H1 (cell line): ENCODE measurements at regions not wholly inside any gene's neighbourhood (a gene's known extent, or its start where the extent isn't known, plus 50 kb on each side); places are given as distances from the start of the nearest gene placed in this dataset.

Experiments
- CHD2 ChIP-seq: IDR thresholded peaks from 2 replicates; pipeline ENCODE4 v1.6.1; 2012; ENCODE audit warnings: low read length, improper control_type of control experiment
- EP300 ChIP-seq, 2 experiments: IDR thresholded peaks; 1 replicate in 1 of 2; 2 replicates in 1 of 2; pipeline ENCODE4 v1.6.1; 2011 to 2012; ENCODE audit warnings: low read depth in 2 of 2, low read length in 2 of 2, mild to moderate bottlenecking in 2 of 2, borderline replicate concordance in 1 of 2, inconsistent platforms in 1 of 2, moderate library complexity in 1 of 2
- HDAC2 ChIP-seq, 2 experiments: fragments of 300-600 bp in 1 of 2; sonication (generic) in 1 of 2; IDR thresholded peaks; 2 replicates each; pipeline ENCODE4 v1.6.1; 2011 to 2012; ENCODE audit warnings: low read depth in 2 of 2, low read length in 2 of 2, mild to moderate bottlenecking in 2 of 2, moderate library complexity in 2 of 2, borderline replicate concordance in 1 of 2, inconsistent platforms in 1 of 2
- JUN ChIP-seq: IDR thresholded peaks from 2 replicates; pipeline ENCODE4 v1.6.1; 2011; ENCODE audit warnings: low read depth, mild to moderate bottlenecking, improper control_type of control experiment, low read length
- KDM5A ChIP-seq: fragments of 200-600 bp; IDR thresholded peaks from 2 replicates; pipeline ENCODE4 v1.7.1; 2012; ENCODE audit warnings: mild to moderate bottlenecking, low read length, inconsistent platforms, mixed read lengths
- RAD21 ChIP-seq, 2 experiments: IDR thresholded peaks in 1 of 2; conservative IDR thresholded peaks in 1 of 2; 2 replicates each; pipeline ENCODE4 v1.6.1; 2011; ENCODE audit warnings: low read depth in 2 of 2, low read length in 2 of 2, improper control_type of control experiment in 1 of 2, inconsistent platforms in 1 of 2, mild to moderate bottlenecking in 1 of 2, moderate library complexity in 1 of 2
- RNF2 ChIP-seq: fragments of 200-900, 300-1000 bp; sonication (generic); IDR thresholded peaks from 2 replicates; pipeline ENCODE4 v1.7.1; 2016; ENCODE audit warnings: borderline replicate concordance, low read depth, mild to moderate bottlenecking, antibody characterized with exemption, low read length; ENCODE audit not compliant: poor library complexity, severe bottlenecking; ENCODE audit errors: missing control alignments
- SAP30 ChIP-seq: fragments of 300-600 bp; sonication (generic); IDR thresholded peaks from 2 replicates; pipeline ENCODE4 v1.7.1; 2012; ENCODE audit warnings: low read length, moderate library complexity, mild to moderate bottlenecking, inconsistent platforms; ENCODE audit not compliant: insufficient read depth, insufficient replicate concordance
- SP1 ChIP-seq: IDR thresholded peaks from 2 replicates; pipeline ENCODE4 v1.6.1; 2011; ENCODE audit warnings: low read depth, low read length
- TBP ChIP-seq: IDR thresholded peaks from 2 replicates; pipeline ENCODE4 v1.6.1; 2011; ENCODE audit warnings: low read depth, low read length, improper control_type of control experiment
- TEAD4 ChIP-seq: IDR thresholded peaks from 2 replicates; pipeline ENCODE4 v1.6.1; 2012; ENCODE audit warnings: low read depth, low read length, inconsistent platforms, mixed read lengths
- TF ChIP-seq, protein P1 (sequence below), 3 experiments: IDR thresholded peaks; 1 replicate in 2 of 3; 2 replicates in 1 of 3; pipeline versions ENCODE4 v1.5.1 to v1.6.1; 2011; ENCODE audit warnings: low read length in 3 of 3, mild to moderate bottlenecking in 3 of 3, inconsistent platforms in 2 of 3, low read depth in 1 of 3, moderate library complexity in 1 of 3; ENCODE audit not compliant: insufficient read depth in 1 of 3; ENCODE audit errors: control extremely low read depth in 1 of 3
- TF ChIP-seq, protein P2 (sequence below): IDR thresholded peaks from 2 replicates; pipeline ENCODE4 v1.6.1; 2012; ENCODE audit warnings: inconsistent platforms
- TF ChIP-seq, protein P3 (sequence below): IDR thresholded peaks from 2 replicates; pipeline ENCODE4 v1.6.1; 2011; ENCODE audit warnings: low read length, improper control_type of control experiment

DNA sequence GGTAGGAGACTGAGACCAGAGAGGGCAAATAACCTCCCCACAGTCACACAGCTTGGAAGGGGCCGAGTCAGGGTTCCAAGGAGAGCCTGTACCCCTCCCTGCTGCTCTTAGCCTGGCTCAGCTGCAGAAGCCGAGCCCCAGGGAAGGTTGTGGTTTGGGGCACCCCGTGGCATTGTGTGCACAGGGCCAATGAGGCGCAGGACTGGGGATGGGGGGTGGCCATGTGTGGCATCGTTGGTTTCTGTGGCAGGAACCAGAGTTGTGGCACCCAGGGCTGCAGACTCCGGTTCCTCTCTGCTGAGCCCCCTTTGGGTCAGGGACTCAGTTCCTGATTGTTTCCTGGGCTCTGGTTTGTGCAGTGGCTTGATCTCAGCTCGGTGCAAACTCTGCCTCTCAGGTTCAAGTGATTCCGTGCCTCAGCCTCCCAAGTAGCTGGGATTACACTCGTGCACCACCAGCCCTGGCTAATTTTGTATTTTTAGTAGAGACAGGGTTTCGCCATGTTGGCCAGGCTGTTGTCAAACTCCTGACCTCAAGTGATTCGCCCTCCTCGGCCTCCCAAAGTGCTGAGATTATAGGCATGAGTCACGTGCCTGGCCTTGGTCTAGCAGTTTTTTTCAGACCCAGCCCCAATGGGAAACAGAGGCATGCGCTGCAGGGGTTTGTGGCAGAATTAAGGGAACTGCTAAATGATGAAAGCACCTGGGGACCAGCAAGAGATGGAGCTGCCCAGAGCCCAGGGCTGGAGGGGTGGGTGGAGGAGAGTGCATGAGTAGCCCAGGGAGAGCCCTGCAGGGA is 221.0 kb upstream of the SULF2 start:
- TF ChIP-seq HDAC2 (IDR thresholded peaks at IDR 0.05; ENCODE audit: borderline replicate concordance in 1 of 2, low read depth in 2 of 2, low read length in 2 of 2) (no peak), SAP30 (no peak), EP300 (IDR thresholded peaks at IDR 0.05; ENCODE audit: borderline replicate concordance in 1 of 2, low read depth in 2 of 2, low read length in 2 of 2) (no peak), RAD21 (IDR thresholded peaks at IDR 0.05 in 1 of 2, conservative IDR thresholded peaks at IDR 0.05 in 1 of 2; ENCODE audit: low read depth in 2 of 2, low read length in 2 of 2) (no peak), RNF2 (no peak), SP1 (no peak), TEAD4 (no peak), JUN (no peak), CHD2 (no peak), KDM5A (no peak), TBP (no peak)
- TF ChIP-seq, protein P1, sequence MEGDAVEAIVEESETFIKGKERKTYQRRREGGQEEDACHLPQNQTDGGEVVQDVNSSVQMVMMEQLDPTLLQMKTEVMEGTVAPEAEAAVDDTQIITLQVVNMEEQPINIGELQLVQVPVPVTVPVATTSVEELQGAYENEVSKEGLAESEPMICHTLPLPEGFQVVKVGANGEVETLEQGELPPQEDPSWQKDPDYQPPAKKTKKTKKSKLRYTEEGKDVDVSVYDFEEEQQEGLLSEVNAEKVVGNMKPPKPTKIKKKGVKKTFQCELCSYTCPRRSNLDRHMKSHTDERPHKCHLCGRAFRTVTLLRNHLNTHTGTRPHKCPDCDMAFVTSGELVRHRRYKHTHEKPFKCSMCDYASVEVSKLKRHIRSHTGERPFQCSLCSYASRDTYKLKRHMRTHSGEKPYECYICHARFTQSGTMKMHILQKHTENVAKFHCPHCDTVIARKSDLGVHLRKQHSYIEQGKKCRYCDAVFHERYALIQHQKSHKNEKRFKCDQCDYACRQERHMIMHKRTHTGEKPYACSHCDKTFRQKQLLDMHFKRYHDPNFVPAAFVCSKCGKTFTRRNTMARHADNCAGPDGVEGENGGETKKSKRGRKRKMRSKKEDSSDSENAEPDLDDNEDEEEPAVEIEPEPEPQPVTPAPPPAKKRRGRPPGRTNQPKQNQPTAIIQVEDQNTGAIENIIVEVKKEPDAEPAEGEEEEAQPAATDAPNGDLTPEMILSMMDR (IDR thresholded peaks at IDR 0.05; ENCODE audit: control extremely low read depth in 1 of 3, insufficient read depth in 1 of 3, low read depth in 1 of 3, low read length in 3 of 3) = no peak
- TF ChIP-seq, protein P2, sequence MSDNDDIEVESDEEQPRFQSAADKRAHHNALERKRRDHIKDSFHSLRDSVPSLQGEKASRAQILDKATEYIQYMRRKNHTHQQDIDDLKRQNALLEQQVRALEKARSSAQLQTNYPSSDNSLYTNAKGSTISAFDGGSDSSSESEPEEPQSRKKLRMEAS = no peak
- TF ChIP-seq, protein P3, sequence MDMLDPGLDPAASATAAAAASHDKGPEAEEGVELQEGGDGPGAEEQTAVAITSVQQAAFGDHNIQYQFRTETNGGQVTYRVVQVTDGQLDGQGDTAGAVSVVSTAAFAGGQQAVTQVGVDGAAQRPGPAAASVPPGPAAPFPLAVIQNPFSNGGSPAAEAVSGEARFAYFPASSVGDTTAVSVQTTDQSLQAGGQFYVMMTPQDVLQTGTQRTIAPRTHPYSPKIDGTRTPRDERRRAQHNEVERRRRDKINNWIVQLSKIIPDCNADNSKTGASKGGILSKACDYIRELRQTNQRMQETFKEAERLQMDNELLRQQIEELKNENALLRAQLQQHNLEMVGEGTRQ = no peak
